ENCODE measurements at regions not wholly inside any gene's neighbourhood (a gene's known extent, or its start where the extent isn't known, plus 50 kb on each side); places are given as distances from the start of the nearest gene placed in this dataset.

DNA sequence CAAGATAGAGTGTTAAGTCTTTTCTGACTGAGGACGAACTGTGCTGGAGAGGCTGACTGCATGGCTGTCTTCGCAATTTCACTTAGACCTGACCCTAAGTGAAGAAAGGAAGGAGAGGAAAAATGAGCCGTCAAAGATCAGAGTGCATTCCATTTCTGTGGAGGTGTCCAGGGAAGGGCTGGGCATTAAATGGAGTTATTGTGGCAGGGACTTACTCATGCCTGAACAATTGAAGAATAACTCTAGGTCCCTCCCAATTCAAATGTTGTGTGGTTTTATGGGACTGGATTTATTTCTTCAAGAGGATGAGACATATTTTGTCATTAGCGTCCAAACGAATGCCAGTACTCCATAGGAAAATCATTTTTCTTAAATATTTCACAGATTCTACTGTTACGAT, 187.3 kb upstream of the CFAP20DC start:
- H3F3A ChIP-seq (ENCODE audit: insufficient read depth, low read length, poor library complexity, severe bottlenecking) = no peaks in the 10 kb centered on the region
- no peaks in the 10 kb centered on the region for H3K36me3 ChIP-seq (ENCODE audit: insufficient read depth, low read length)
- no peak overlapping the region for H3K9ac ChIP-seq (ENCODE audit: low read length)
- no peaks in the 10 kb centered on the region for H3K27me3 ChIP-seq (ENCODE audit: insufficient read depth, low read depth, low read length)
- no peaks in the 10 kb centered on the region for H3K9me3 ChIP-seq (ENCODE audit: low read length)
- no peak overlapping the region for H3K4me3 ChIP-seq (ENCODE audit: low read length)
- no peak for TF ChIP-seq SMC3 (conservative IDR thresholded peaks at IDR 0.05; ENCODE audit: poor library complexity)
- no peak for TF ChIP-seq TAF1 (IDR thresholded peaks at IDR 0.05; ENCODE audit: low read depth)
- TF ChIP-seq, protein P1, sequence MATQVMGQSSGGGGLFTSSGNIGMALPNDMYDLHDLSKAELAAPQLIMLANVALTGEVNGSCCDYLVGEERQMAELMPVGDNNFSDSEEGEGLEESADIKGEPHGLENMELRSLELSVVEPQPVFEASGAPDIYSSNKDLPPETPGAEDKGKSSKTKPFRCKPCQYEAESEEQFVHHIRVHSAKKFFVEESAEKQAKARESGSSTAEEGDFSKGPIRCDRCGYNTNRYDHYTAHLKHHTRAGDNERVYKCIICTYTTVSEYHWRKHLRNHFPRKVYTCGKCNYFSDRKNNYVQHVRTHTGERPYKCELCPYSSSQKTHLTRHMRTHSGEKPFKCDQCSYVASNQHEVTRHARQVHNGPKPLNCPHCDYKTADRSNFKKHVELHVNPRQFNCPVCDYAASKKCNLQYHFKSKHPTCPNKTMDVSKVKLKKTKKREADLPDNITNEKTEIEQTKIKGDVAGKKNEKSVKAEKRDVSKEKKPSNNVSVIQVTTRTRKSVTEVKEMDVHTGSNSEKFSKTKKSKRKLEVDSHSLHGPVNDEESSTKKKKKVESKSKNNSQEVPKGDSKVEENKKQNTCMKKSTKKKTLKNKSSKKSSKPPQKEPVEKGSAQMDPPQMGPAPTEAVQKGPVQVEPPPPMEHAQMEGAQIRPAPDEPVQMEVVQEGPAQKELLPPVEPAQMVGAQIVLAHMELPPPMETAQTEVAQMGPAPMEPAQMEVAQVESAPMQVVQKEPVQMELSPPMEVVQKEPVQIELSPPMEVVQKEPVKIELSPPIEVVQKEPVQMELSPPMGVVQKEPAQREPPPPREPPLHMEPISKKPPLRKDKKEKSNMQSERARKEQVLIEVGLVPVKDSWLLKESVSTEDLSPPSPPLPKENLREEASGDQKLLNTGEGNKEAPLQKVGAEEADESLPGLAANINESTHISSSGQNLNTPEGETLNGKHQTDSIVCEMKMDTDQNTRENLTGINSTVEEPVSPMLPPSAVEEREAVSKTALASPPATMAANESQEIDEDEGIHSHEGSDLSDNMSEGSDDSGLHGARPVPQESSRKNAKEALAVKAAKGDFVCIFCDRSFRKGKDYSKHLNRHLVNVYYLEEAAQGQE (IDR thresholded peaks at IDR 0.05; ENCODE audit: borderline replicate concordance) = no peak
- TF ChIP-seq POLR2AphosphoS5 (IDR thresholded peaks at IDR 0.05) = no peak
- no peaks in the 10 kb centered on the region for H3K9me2 ChIP-seq (ENCODE audit: insufficient read depth, low read length)
- no peak overlapping the region for H3K27ac ChIP-seq (ENCODE audit: low read length)
- no peak overlapping the region for H3K4me2 ChIP-seq (ENCODE audit: low read length)
- no peaks in the 10 kb centered on the region for H4K20me1 ChIP-seq (ENCODE audit: insufficient read depth)
- H3K79me2 ChIP-seq (replicated peaks; ENCODE audit: insufficient read depth, low read length) = no peaks in the 10 kb centered on the region
- H2AFZ ChIP-seq (ENCODE audit: low read depth, low read length) = no peak overlapping the region

- H3K4me3 ChIP-seq (ENCODE audit: low read length) = no peak overlapping the region
- H3K79me2 ChIP-seq (replicated peaks; ENCODE audit: insufficient read depth, low read length) = no peaks in the 10 kb centered on the region
- H4K20me1 ChIP-seq (ENCODE audit: insufficient read depth) = no peaks in the 10 kb centered on the region
- no peaks in the 10 kb centered on the region for H3K9me3 ChIP-seq (ENCODE audit: low read length)
- no peaks in the 10 kb centered on the region for H3K36me3 ChIP-seq (ENCODE audit: insufficient read depth, low read length)
- TF ChIP-seq, protein P1 (IDR thresholded peaks at IDR 0.05; ENCODE audit: borderline replicate concordance) = no peak
- TF ChIP-seq POLR2AphosphoS5 (IDR thresholded peaks at IDR 0.05) (no peak), TAF1 (IDR thresholded peaks at IDR 0.05; ENCODE audit: low read depth) (no peak), SMC3 (conservative IDR thresholded peaks at IDR 0.05; ENCODE audit: poor library complexity) (no peak)
- no peaks in the 10 kb centered on the region for H3F3A ChIP-seq (ENCODE audit: insufficient read depth, low read length, poor library complexity, severe bottlenecking)
- H3K9me2 ChIP-seq (ENCODE audit: insufficient read depth, low read length) = no peaks in the 10 kb centered on the region
- no peak overlapping the region for H3K4me2 ChIP-seq (ENCODE audit: low read length)
- no peak overlapping the region for H3K9ac ChIP-seq (ENCODE audit: low read length)
- H2AFZ ChIP-seq (ENCODE audit: low read depth, low read length) = no peak overlapping the region
- H3K27me3 ChIP-seq (ENCODE audit: insufficient read depth, low read depth, low read length) = no peaks in the 10 kb centered on the region
- H3K27ac ChIP-seq (ENCODE audit: low read length) = no peak overlapping the region
Measured at GRCh38 chr3:59235634-59236012, 185.8 kb upstream of the CFAP20DC start.

DNA sequence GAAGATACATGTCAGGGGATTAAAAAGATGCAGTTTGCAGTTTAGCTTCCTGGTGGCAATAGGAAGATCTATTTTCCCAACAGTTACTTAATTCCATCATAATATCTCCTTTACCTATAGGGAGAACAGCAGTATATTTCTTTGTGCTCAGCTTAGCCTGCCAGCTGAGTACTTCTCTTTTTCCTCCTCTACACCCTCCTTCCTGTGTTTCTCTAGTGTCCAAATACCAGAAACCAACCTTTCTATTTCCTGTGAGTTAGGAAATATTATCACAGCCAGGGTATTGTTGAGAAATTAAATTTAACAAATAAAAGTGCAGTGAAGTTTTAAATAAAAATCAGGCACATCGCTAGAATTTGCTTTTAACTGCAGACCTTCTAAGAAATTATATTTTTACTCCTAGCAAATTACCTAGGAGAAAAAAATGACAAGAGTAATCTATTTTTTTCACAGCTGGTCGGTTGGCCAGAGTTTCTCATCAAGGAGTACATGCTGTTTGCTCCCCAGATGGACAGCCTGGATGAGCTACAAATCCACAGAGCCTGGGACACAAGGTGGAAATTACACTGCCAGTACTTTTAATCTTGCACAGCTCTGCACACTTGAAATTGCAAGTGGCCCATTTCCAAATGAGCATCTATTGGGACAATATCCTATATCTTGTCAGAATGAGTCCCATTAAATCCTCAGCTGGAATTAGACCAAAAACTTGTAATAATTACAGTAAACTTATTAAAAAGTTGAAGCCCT, 185.2 kb upstream of the CFAP20DC start:
- no peaks in the 10 kb centered on the region for H3K27me3 ChIP-seq (ENCODE audit: insufficient read depth, low read depth, low read length)
- H3K36me3 ChIP-seq (ENCODE audit: insufficient read depth, low read length) = no peaks in the 10 kb centered on the region
- no peak overlapping the region for H3K4me2 ChIP-seq (ENCODE audit: low read length)
- H2AFZ ChIP-seq (ENCODE audit: low read depth, low read length) = no peak overlapping the region
- H3K9ac ChIP-seq (ENCODE audit: low read length) = no peak overlapping the region
- H3K9me3 ChIP-seq (ENCODE audit: low read length) = no peaks in the 10 kb centered on the region
- no peaks in the 10 kb centered on the region for H4K20me1 ChIP-seq (ENCODE audit: insufficient read depth)
- no peak overlapping the region for H3K4me3 ChIP-seq (ENCODE audit: low read length)
- H3K27ac ChIP-seq (ENCODE audit: low read length) = no peak overlapping the region
- no peaks in the 10 kb centered on the region for H3F3A ChIP-seq (ENCODE audit: insufficient read depth, low read length, poor library complexity, severe bottlenecking)
- no peaks in the 10 kb centered on the region for H3K9me2 ChIP-seq (ENCODE audit: insufficient read depth, low read length)
- no peaks in the 10 kb centered on the region for H3K79me2 ChIP-seq (replicated peaks; ENCODE audit: insufficient read depth, low read length)
- TF ChIP-seq, protein P1 (IDR thresholded peaks at IDR 0.05; ENCODE audit: borderline replicate concordance) = no peak
- no peak for TF ChIP-seq EZH2 (IDR thresholded peaks at IDR 0.05; ENCODE audit: borderline replicate concordance, insufficient read depth, low read length, poor library complexity, severe bottlenecking)
- TF ChIP-seq POLR2AphosphoS5 (IDR thresholded peaks at IDR 0.05) = no peak
- TF ChIP-seq SMC3 (conservative IDR thresholded peaks at IDR 0.05; ENCODE audit: poor library complexity) = no peak
- no peak for TF ChIP-seq EP300 (conservative IDR thresholded peaks at IDR 0.05; ENCODE audit: poor library complexity, severe bottlenecking)
- no peak for TF ChIP-seq RAD21 (conservative IDR thresholded peaks at IDR 0.05)
- no peak for TF ChIP-seq TAF1 (IDR thresholded peaks at IDR 0.05; ENCODE audit: low read depth)
- TF ChIP-seq MXI1 (conservative IDR thresholded peaks at IDR 0.05; ENCODE audit: poor library complexity, severe bottlenecking) = no peak

Data from neural cell (in vitro differentiated cells).